ENCODE measurements at regions not wholly inside any gene's neighbourhood (a gene's known extent, or its start where the extent isn't known, plus 50 kb on each side); places are given as distances from the start of the nearest gene placed in this dataset.

- Mint-ChIP-seq H3K4me1 (ENCODE audit: unreplicated experiment) (no peaks in the 10 kb centered on the region), H3K9me3 (ENCODE audit: unreplicated experiment) (no peaks in the 10 kb centered on the region), H3K4me3 (ENCODE audit: unreplicated experiment) (no peak overlapping the region), H3K36me3 (ENCODE audit: low read depth, unreplicated experiment) (no peaks in the 10 kb centered on the region), H3K27me3 (ENCODE audit: unreplicated experiment) (peaks cover 2% of the 10 kb centered on the region), H3K27ac (ENCODE audit: unreplicated experiment) (no peak overlapping the region)
- DNase-seq (ENCODE audit: low spot score) = no peak
- no peak for TF ChIP-seq CTCF (IDR thresholded peaks at IDR 0.05; ENCODE audit: unreplicated experiment)
These were observed 1209.9 kb downstream of the BCL11B start for GRCh38 chr14:98062083-98062482.

GRCh38 chr14:98069712-98070171, 1202.3 kb downstream of the BCL11B start:
- no peak overlapping the region for H3K27ac Mint-ChIP-seq (ENCODE audit: unreplicated experiment)
- no peak overlapping the region for H3K4me3 Mint-ChIP-seq (ENCODE audit: unreplicated experiment)
- H3K4me1 Mint-ChIP-seq (ENCODE audit: unreplicated experiment) = no peaks in the 10 kb centered on the region
- no peaks in the 10 kb centered on the region for H3K9me3 Mint-ChIP-seq (ENCODE audit: unreplicated experiment)
- DNase-seq (ENCODE audit: low spot score) = no peak
- TF ChIP-seq CTCF (IDR thresholded peaks at IDR 0.05; ENCODE audit: unreplicated experiment) = no peak
- no peaks in the 10 kb centered on the region for H3K27me3 Mint-ChIP-seq (ENCODE audit: unreplicated experiment)
- H3K36me3 Mint-ChIP-seq (ENCODE audit: low read depth, unreplicated experiment) = no peaks in the 10 kb centered on the region

GRCh38 chr14:98070536-98070935, 1201.5 kb downstream of the BCL11B start:
- no peak for TF ChIP-seq CTCF (IDR thresholded peaks at IDR 0.05; ENCODE audit: unreplicated experiment)
- no peak overlapping the region for H3K27ac Mint-ChIP-seq (ENCODE audit: unreplicated experiment)
- no peak overlapping the region for H3K4me3 Mint-ChIP-seq (ENCODE audit: unreplicated experiment)
- H3K36me3 Mint-ChIP-seq (ENCODE audit: low read depth, unreplicated experiment) = no peaks in the 10 kb centered on the region
- no peaks in the 10 kb centered on the region for H3K9me3 Mint-ChIP-seq (ENCODE audit: unreplicated experiment)
- H3K4me1 Mint-ChIP-seq (ENCODE audit: unreplicated experiment) = no peaks in the 10 kb centered on the region
- no peak for DNase-seq (ENCODE audit: low spot score)
- H3K27me3 Mint-ChIP-seq (ENCODE audit: unreplicated experiment) = no peaks in the 10 kb centered on the region

- H3K27me3 Mint-ChIP-seq (ENCODE audit: unreplicated experiment) = peaks cover 2% of the 10 kb centered on the region
- no peaks in the 10 kb centered on the region for H3K4me1 Mint-ChIP-seq (ENCODE audit: unreplicated experiment)
- no peaks in the 10 kb centered on the region for H3K9me3 Mint-ChIP-seq (ENCODE audit: unreplicated experiment)
- no peak overlapping the region for H3K4me3 Mint-ChIP-seq (ENCODE audit: unreplicated experiment)
- TF ChIP-seq CTCF (IDR thresholded peaks at IDR 0.05; ENCODE audit: unreplicated experiment) = no peak
- H3K27ac Mint-ChIP-seq (ENCODE audit: unreplicated experiment) = no peak overlapping the region
- H3K36me3 Mint-ChIP-seq (ENCODE audit: low read depth, unreplicated experiment) = no peaks in the 10 kb centered on the region
- DNase-seq (ENCODE audit: low spot score) = no peak
These were observed 1197.9 kb downstream of the BCL11B start for GRCh38 chr14:98074111-98074510.

- Mint-ChIP-seq H3K36me3 (ENCODE audit: low read depth, unreplicated experiment) (no peaks in the 10 kb centered on the region), H3K4me3 (ENCODE audit: unreplicated experiment) (no peak overlapping the region), H3K27ac (ENCODE audit: unreplicated experiment) (no peak overlapping the region)
These were observed 1194.8 kb downstream of the BCL11B start for GRCh38 chr14:98077176-98077575.

More at GRCh38 chr14:98077176-98077575, 1194.8 kb downstream of the BCL11B start:
- Mint-ChIP-seq H3K4me1 (ENCODE audit: unreplicated experiment) (no peaks in the 10 kb centered on the region), H3K9me3 (ENCODE audit: unreplicated experiment) (no peaks in the 10 kb centered on the region), H3K27me3 (ENCODE audit: unreplicated experiment) (peaks cover 2% of the 10 kb centered on the region)
- DNase-seq (ENCODE audit: low spot score) = no peak
- TF ChIP-seq CTCF (IDR thresholded peaks at IDR 0.05; ENCODE audit: unreplicated experiment) = no peak
